Lower leg skin (tissue), 4 donors: ENCODE measurements at regions not wholly inside any gene's neighbourhood (a gene's known extent, or its start where the extent isn't known, plus 50 kb on each side); places are given as distances from the start of the nearest gene placed in this dataset.

Source experiments
- DNase-seq, 2 donors: peaks; one replicate each; pipeline ENCODE4 v3.0.0-alpha.2; 2019; ENCODE audit warnings: low spot score in 2 of 2
- H3K4me3 ChIP-seq: fragments of 200-600 bp; sonication (generic); 2 replicates; pipeline ENCODE4 v1.5.1; 2017; ENCODE audit warnings: mild to moderate bottlenecking, low read depth; ENCODE audit not compliant: poor library complexity, severe bottlenecking
- CTCF ChIP-seq, 3 donors: fragments of 450-650 bp; IDR thresholded peaks; one replicate each; pipeline ENCODE4 v1.5.1; 2016; ENCODE audit warnings: antibody characterized with exemption in 3 of 3, mild to moderate bottlenecking in 3 of 3, moderate library complexity in 2 of 3
- POLR2A ChIP-seq, 2 donors: fragments of 450-650 bp; IDR thresholded peaks; one replicate each; pipeline ENCODE4 v1.6.1; 2016 to 2017; ENCODE audit warnings: antibody characterized with exemption in 2 of 2, mild to moderate bottlenecking in 1 of 2, moderate library complexity in 1 of 2
- WGBS, 2 donors: methylation state at CpG; one replicate each; pipeline ENCODE4 v1.1.5; 2018; 5-methylcytosine and 5-hydroxymethylcytosine counted together
- intact Hi-C: fragments of 100-400 bp; cut with DNase I; formaldehyde crosslinking; loops from one replicate; pipeline ENCODE4 v1.15.0; 2023; ENCODE audit warnings: low total_unique reads

DNA sequence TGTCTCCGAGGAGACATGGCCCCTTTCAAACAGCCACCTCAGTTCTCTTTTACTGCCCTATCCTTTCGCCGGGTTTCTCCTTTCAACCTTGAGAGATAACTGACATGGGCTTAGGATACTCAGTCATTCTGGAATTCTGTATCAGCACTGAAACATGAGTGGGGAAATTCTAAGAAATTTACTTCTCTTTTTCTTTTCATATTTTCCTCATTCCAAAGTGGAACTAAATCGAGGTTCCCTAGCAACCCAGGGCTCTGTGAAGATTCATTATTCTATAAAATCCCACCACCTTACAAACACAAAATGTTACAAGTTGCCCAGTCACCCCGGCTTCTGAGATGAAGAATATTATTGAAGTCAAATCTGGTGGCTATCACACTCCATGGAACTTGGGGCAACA, 319.2 kb downstream of the ENC1 start:
- 83 to 87% methylated on average over 5 of the region's 5 CpGs for WGBS, 2 donors
- H3K4me3 ChIP-seq, result no peak overlapping the region
- intact Hi-C loops, result no loop called here
- no peak for TF ChIP-seq POLR2A (IDR thresholded peaks at IDR 0.05)
- TF ChIP-seq CTCF (IDR thresholded peaks at IDR 0.05), result no peak
- DNase-seq, result no peak

GRCh38 chr5:74320526-74320925, 320.0 kb downstream of the ENC1 start:
- DNase-seq, result no peak
- H3K4me3 ChIP-seq, result no peak overlapping the region
- intact Hi-C loops, result no loop called here
- WGBS, 2 donors, result 77 to 83% methylated on average over 4 of the region's 4 CpGs
- TF ChIP-seq POLR2A (IDR thresholded peaks at IDR 0.05), result no peak
- no peak for TF ChIP-seq CTCF (IDR thresholded peaks at IDR 0.05)

GRCh38 chr5:74319076-74319475, 321.5 kb downstream of the ENC1 start:
- WGBS, 2 donors, result 82 to 84% methylated on average over 3 of the region's 3 CpGs
- TF ChIP-seq POLR2A (IDR thresholded peaks at IDR 0.05) (no peak), CTCF (IDR thresholded peaks at IDR 0.05) (no peak)
- DNase-seq, result no peak
- intact Hi-C loops, result no loop called here
- H3K4me3 ChIP-seq, result no peak overlapping the region

DNA sequence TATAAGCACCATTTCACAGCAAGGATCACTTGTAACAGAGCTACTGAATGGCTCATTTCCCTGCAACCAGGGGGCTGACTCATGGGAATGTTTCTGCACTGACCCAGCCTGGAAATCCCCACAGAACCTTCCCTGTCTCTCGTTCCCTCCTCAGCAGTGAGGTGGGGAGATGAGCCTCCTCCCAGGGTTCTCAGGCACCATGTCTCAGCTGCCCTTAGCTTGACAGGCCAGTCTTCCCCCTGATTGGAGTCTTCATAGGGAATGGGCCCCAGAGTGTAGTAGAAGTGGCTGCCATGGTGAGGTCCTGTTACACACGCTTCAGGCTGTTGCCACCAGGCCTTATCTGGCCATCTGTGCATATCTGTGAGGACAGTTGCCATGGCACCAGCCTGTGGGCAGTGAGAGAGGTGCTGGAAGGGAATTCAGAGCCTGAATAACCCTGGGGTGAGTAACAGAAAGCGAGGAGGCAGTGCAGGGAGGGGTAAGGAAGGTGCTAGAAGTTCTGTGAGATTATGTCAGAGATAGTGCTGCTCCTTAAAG, 324.4 kb downstream of the ENC1 start:
- 35 to 37% methylated on average over 3 of the region's 3 CpGs for WGBS, 2 donors
- TF ChIP-seq POLR2A (IDR thresholded peaks at IDR 0.05), result no peak
- TF ChIP-seq CTCF (IDR thresholded peaks at IDR 0.05), result no peak
- intact Hi-C loops, result no loop called here
- H3K4me3 ChIP-seq, result no peak overlapping the region
- no peak for DNase-seq

GRCh38 chr5:74314906-74315305, 325.6 kb downstream of the ENC1 start:
- intact Hi-C loops, result no loop called here
- no peak for TF ChIP-seq CTCF (IDR thresholded peaks at IDR 0.05)
- no peak for TF ChIP-seq POLR2A (IDR thresholded peaks at IDR 0.05)
- H3K4me3 ChIP-seq, result no peak overlapping the region
- no peak for DNase-seq

- 73 to 86% methylated on average over 5 of the region's 5 CpGs for WGBS, 2 donors
- TF ChIP-seq CTCF (IDR thresholded peaks at IDR 0.05) (no peak), POLR2A (IDR thresholded peaks at IDR 0.05) (no peak)
- intact Hi-C loops, result no loop called here
- no peak overlapping the region for H3K4me3 ChIP-seq
- no peak for DNase-seq
These were observed 326.6 kb downstream of the ENC1 start for GRCh38 chr5:74313896-74314295.
